Fibroblast of lung (primary cell): ENCODE measurements at regions not wholly inside any gene's neighbourhood (a gene's known extent, or its start where the extent isn't known, plus 50 kb on each side); places are given as distances from the start of the nearest gene placed in this dataset.

Source experiments
- CTCF ChIP-seq, 2 donors: IDR thresholded peaks in 1 of 2; conservative IDR thresholded peaks in 1 of 2; 1 replicate in 1 of 2; 2 replicates in 1 of 2; pipeline ENCODE4 v1.5.1; 2011 to 2012; ENCODE audit warnings: low read length in 2 of 2, control low read depth in 1 of 2, inconsistent platforms in 1 of 2, low read depth in 1 of 2, mild to moderate bottlenecking in 1 of 2
- EZH2 ChIP-seq: IDR thresholded peaks from 2 replicates; pipeline ENCODE4 v1.5.1; 2012; ENCODE audit warnings: low read length, control low read depth, mild to moderate bottlenecking; ENCODE audit errors: missing control alignments

DNA sequence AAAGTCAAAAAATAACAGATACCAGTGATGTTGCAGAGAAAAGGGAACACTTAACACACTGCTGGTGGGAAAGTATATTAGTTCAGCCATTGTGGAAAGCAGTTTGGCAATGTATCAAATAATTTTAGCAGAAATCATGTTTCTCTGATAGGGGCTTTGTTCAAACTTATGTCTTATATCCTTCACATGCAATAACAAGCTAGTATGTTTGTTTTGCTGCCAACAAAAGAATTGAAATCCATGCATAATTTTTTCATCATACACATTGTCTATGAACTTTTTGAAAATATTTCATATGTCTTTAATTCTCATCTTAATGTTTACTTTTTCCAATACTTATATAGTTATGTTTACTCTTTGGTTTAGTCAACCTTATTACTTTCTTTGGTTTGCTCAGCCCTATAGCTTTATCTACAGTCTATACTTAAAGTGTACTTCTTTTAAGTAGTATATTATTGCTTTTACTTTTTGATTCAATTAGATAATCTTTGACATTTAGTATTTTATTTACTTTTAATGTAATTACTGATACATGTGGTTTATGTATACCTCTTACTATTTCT lies 639.6 kb upstream of the CBLB start:
- no peak for TF ChIP-seq CTCF (conservative IDR thresholded peaks at IDR 0.05 in 1 of 2, IDR thresholded peaks at IDR 0.05 in 1 of 2; ENCODE audit: low read depth in 1 of 2, low read length in 2 of 2)
- TF ChIP-seq EZH2, result no peak
